IMR-90 (cell line): ENCODE measurements at regions not wholly inside any gene's neighbourhood (a gene's known extent, or its start where the extent isn't known, plus 50 kb on each side); places are given as distances from the start of the nearest gene placed in this dataset.

Source experiments
- ATAC-seq: fragments of 200-7000 bp; cut with Tn5 transposase; 2 replicates; pipeline ENCODE4 v1.9.1; 2020; ENCODE audit warnings: low read depth, mild to moderate bottlenecking, moderate library complexity
- BruUV-seq: library from RNA; stranded (reverse); fragments of 400-500 nt; replicated peaks from 2 replicates; lab custom pipeline; 2021; lab: Mats Ljungman, UMichigan
- CTCF ChIA-PET: fragments of 300-600 bp; formaldehyde crosslinking; extraction: SDS; loops from one replicate; lab custom pipeline; 2021; ENCODE audit warnings: antibody characterized with exemption; lab: Yijun Ruan, JAX
- POLR2A ChIA-PET: fragments of 300-600 bp; sonication (Branson Sonifier 250); formaldehyde crosslinking; loops from one replicate; lab custom pipeline; 2022; ENCODE audit warnings: antibody characterized with exemption; ENCODE audit not compliant: unreplicated experiment; lab: Charles Lee
- DNase-seq: peaks from one replicate; pipeline ENCODE4 v3.0.0; 2013
- H2AFZ ChIP-seq: replicated peaks from 2 replicates; pipeline ENCODE3; 2013; ENCODE audit warnings: low read length, mild to moderate bottlenecking; ENCODE audit not compliant: poor library complexity
- H2AK5ac ChIP-seq: 2 replicates; pipeline ENCODE4 v1.6.1; 2013; ENCODE audit warnings: low read depth, low read length, inconsistent platforms
- H2AK9ac ChIP-seq: replicated peaks from 2 replicates; pipeline ENCODE3; 2013; ENCODE audit warnings: mild to moderate bottlenecking, low read depth, low read length, moderate library complexity; ENCODE audit not compliant: poor library complexity
- H2BK120ac ChIP-seq: 2 replicates; pipeline ENCODE4 v1.6.1; 2013; ENCODE audit warnings: low read depth, low read length, inconsistent platforms
- H2BK15ac ChIP-seq: 3 replicates; pipeline ENCODE4 v1.6.1; 2013; ENCODE audit warnings: low read depth, low read length, inconsistent platforms
- H2BK20ac ChIP-seq: 2 replicates; pipeline ENCODE4 v1.6.1; 2013; ENCODE audit warnings: low read depth, mild to moderate bottlenecking, inconsistent platforms, low read length, moderate library complexity
- H2BK5ac ChIP-seq: 2 replicates; pipeline ENCODE4 v1.6.1; 2013; ENCODE audit warnings: mild to moderate bottlenecking, low read depth, low read length, inconsistent platforms; ENCODE audit not compliant: poor library complexity, severe bottlenecking
- H3K14ac ChIP-seq: replicated peaks from 2 replicates; pipeline ENCODE4 v1.6.1; 2013; ENCODE audit warnings: low read depth, low read length, inconsistent platforms
- H3K18ac ChIP-seq: 2 replicates; pipeline ENCODE4 v1.6.1; 2013; ENCODE audit warnings: low read depth, low read length, control low read depth
- H3K23ac ChIP-seq: 2 replicates; pipeline ENCODE4 v1.6.1; 2013; ENCODE audit warnings: low read depth, low read length, inconsistent platforms
- H3K27ac ChIP-seq: 2 replicates; pipeline ENCODE4 v1.5.1; 2013; ENCODE audit warnings: mild to moderate bottlenecking, control low read depth, low read length; ENCODE audit not compliant: insufficient read depth
- H3K27me3 ChIP-seq: 2 replicates; pipeline ENCODE4 v1.6.1; 2013; ENCODE audit warnings: low read length; ENCODE audit not compliant: control insufficient read depth, insufficient read depth
- H3K36me3 ChIP-seq: 2 replicates; pipeline ENCODE4 v1.6.1; 2013; ENCODE audit warnings: low read length, mixed read lengths; ENCODE audit not compliant: control insufficient read depth, insufficient read depth
- H3K4ac ChIP-seq: 2 replicates; pipeline ENCODE4 v1.6.1; 2013; ENCODE audit warnings: low read depth, low read length, inconsistent platforms
- H3K4me1 ChIP-seq: 2 replicates; pipeline ENCODE4 v1.6.1; 2013; ENCODE audit warnings: low read length, mixed read lengths; ENCODE audit not compliant: control insufficient read depth, insufficient read depth
- H3K4me2 ChIP-seq: 2 replicates; pipeline ENCODE4 v1.6.1; 2013; ENCODE audit warnings: low read depth, mild to moderate bottlenecking, control low read depth, low read length, moderate library complexity
- H3K4me3 ChIP-seq: 2 replicates; pipeline ENCODE4 v1.5.1; 2013; ENCODE audit warnings: low read depth, mild to moderate bottlenecking, control low read depth, low read length, moderate library complexity; ENCODE audit not compliant: insufficient read depth
- H3K56ac ChIP-seq: 2 replicates; pipeline ENCODE4 v1.6.1; 2013; ENCODE audit warnings: low read length, inconsistent platforms; ENCODE audit not compliant: insufficient read depth; ENCODE audit errors: extremely low read depth
- H3K79me1 ChIP-seq, 2 experiments: 2 replicates each; pipeline ENCODE4 v1.6.1; 2013; ENCODE audit warnings: low read length in 2 of 2, inconsistent platforms in 1 of 2, low read depth in 1 of 2
- H3K9ac ChIP-seq: 2 replicates; pipeline ENCODE4 v1.6.1; 2013; ENCODE audit warnings: low read depth, low read length, control low read depth
- H3K9me1 ChIP-seq: 2 replicates; pipeline ENCODE4 v1.6.1; 2013; ENCODE audit warnings: low read length, inconsistent platforms; ENCODE audit not compliant: insufficient read depth
- H3K9me3 ChIP-seq: 2 replicates; pipeline ENCODE4 v1.6.1; 2013; ENCODE audit warnings: low read length; ENCODE audit not compliant: control insufficient read depth, insufficient read depth
- H4K20me1 ChIP-seq: 2 replicates; pipeline ENCODE4 v1.6.1; 2013; ENCODE audit warnings: low read length, inconsistent platforms; ENCODE audit not compliant: insufficient read depth
- H4K5ac ChIP-seq: 2 replicates; pipeline ENCODE4 v1.6.1; 2013; ENCODE audit warnings: mild to moderate bottlenecking, low read depth, low read length, control low read depth
- H4K8ac ChIP-seq, 2 experiments: 2 replicates each; pipeline ENCODE4 v1.6.1; 2013; ENCODE audit warnings: low read depth in 2 of 2, low read length in 2 of 2, control low read depth in 1 of 2, inconsistent platforms in 1 of 2
- H4K91ac ChIP-seq: 2 replicates; pipeline ENCODE4 v1.6.1; 2013; ENCODE audit warnings: low read depth, low read length, inconsistent platforms; ENCODE audit not compliant: insufficient read depth
- BHLHE40 ChIP-seq: fragments of 150-350 bp; IDR thresholded peaks from 2 replicates; pipeline ENCODE4 v1.6.1; 2016; ENCODE audit warnings: mild to moderate bottlenecking, low read depth, low read length
- CEBPB ChIP-seq: IDR thresholded peaks from 2 replicates; pipeline ENCODE4 v1.6.1; 2012; ENCODE audit warnings: low read depth, low read length, improper control_type of control experiment
- CHD1 ChIP-seq: IDR thresholded peaks from 2 replicates; pipeline ENCODE4 v1.6.1; 2012; ENCODE audit warnings: low read depth, low read length, improper control_type of control experiment
- CTCF ChIP-seq: conservative IDR thresholded peaks from 2 replicates; pipeline ENCODE4 v1.5.1; 2012; ENCODE audit warnings: mild to moderate bottlenecking, low read depth, low read length, improper control_type of control experiment
- FOS ChIP-seq: fragments of 150-350 bp; IDR thresholded peaks from 2 replicates; pipeline ENCODE4 v1.6.1; 2016; ENCODE audit warnings: low read depth, low read length
- MAFK ChIP-seq: IDR thresholded peaks from 2 replicates; pipeline ENCODE4 v1.6.1; 2012; ENCODE audit warnings: low read depth, low read length, improper control_type of control experiment
- MAZ ChIP-seq: IDR thresholded peaks from 2 replicates; pipeline ENCODE4 v1.6.1; 2012; ENCODE audit warnings: low read depth, mild to moderate bottlenecking, low read length, improper control_type of control experiment, moderate library complexity, borderline replicate concordance
- NFE2L2 ChIP-seq: fragments of 150-350 bp; IDR thresholded peaks from 2 replicates; pipeline ENCODE4 v1.6.1; 2016; ENCODE audit warnings: low read depth, mild to moderate bottlenecking, low read length
- RAD21 ChIP-seq: IDR thresholded peaks from 2 replicates; pipeline ENCODE4 v1.6.1; 2012; ENCODE audit warnings: low read length, improper control_type of control experiment
- RCOR1 ChIP-seq: IDR thresholded peaks from 2 replicates; pipeline ENCODE4 v1.6.1; 2012; ENCODE audit warnings: mild to moderate bottlenecking, low read length, improper control_type of control experiment; ENCODE audit not compliant: insufficient replicate concordance
- RFX5 ChIP-seq: IDR thresholded peaks from 2 replicates; pipeline ENCODE4 v1.8.0; 2012; ENCODE audit warnings: low read depth, mild to moderate bottlenecking, low read length, moderate library complexity
- SMC3 ChIP-seq: fragments of 150-350 bp; IDR thresholded peaks from 2 replicates; pipeline ENCODE4 v1.6.1; 2016; ENCODE audit warnings: low read depth, mild to moderate bottlenecking, antibody characterized with exemption, low read length, moderate library complexity
- USF2 ChIP-seq: fragments of 150-350 bp; IDR thresholded peaks from 2 replicates; pipeline ENCODE4 v1.6.1; 2017; ENCODE audit warnings: mild to moderate bottlenecking, antibody characterized with exemption, low read length, low read depth
- WGBS, 2 experiments: methylation state at CpG; one replicate each; pipeline versions ENCODE4 v1.1.5 to v1.1.7; 2013; ENCODE audit warnings: missing lambda C conversion rate in 2 of 2; ENCODE audit not compliant: insufficient read length in 1 of 2; ENCODE audit errors: extremely low coverage in 2 of 2; 5-methylcytosine and 5-hydroxymethylcytosine counted together
- dilution Hi-C: fragments of 300-500 bp; cut with HindIII; formaldehyde crosslinking; loops from one replicate; pipeline ENCODE4 v1.14.3; 2018; ENCODE audit warnings: low sequenced_read_pairs; ENCODE audit not compliant: unreplicated experiment
- in situ Hi-C: fragments of 300-500 bp; cut with MboI; formaldehyde crosslinking; loops from 3 replicates; pipeline ENCODE4 v1.14.3; 2019; ENCODE audit warnings: low sequenced_read_pairs, inconsistent platforms, mixed read lengths
- intact Hi-C: fragments of 100-400 bp; cut with micrococcal nuclease; formaldehyde crosslinking; loops from 2 replicates; pipeline ENCODE4 v1.10.0; 2022
- TF ChIP-seq, protein P1 (sequence below): fragments of 150-350 bp; IDR thresholded peaks from 2 replicates; pipeline ENCODE4 v1.6.1; 2016; ENCODE audit warnings: low read depth, mild to moderate bottlenecking, low read length, moderate library complexity, borderline replicate concordance

- intact Hi-C loops, result no loop called here
- DNase-seq, result no peak
- dilution Hi-C loops, result no loop called here
Observed at GRCh38 chr13:39864221-39864620, 208.8 kb downstream of the COG6 start.

More at GRCh38 chr13:39864221-39864620, 208.8 kb downstream of the COG6 start:
- Histone ChIP-seq H4K5ac (no peak overlapping the region), H3K4ac (no peak overlapping the region), H2BK5ac (no peak overlapping the region), H3K79me1 (no peaks in the 10 kb centered on the region), H3K4me1 (no peaks in the 10 kb centered on the region), H2BK20ac (no peak overlapping the region), H4K8ac (no peak overlapping the region), H3K27ac (no peak overlapping the region), H2BK15ac (no peak overlapping the region), H3K36me3 (no peaks in the 10 kb centered on the region), H3K4me3 (no peak overlapping the region), H3K9me1 (no peaks in the 10 kb centered on the region), H3K27me3 (no peaks in the 10 kb centered on the region; the same call in 1 of the 2 replicates), H4K91ac (no peak overlapping the region), H3K9me3 (no peaks in the 10 kb centered on the region), H3K23ac (no peak overlapping the region), H3K4me2 (no peak overlapping the region), H4K20me1 (no peaks in the 10 kb centered on the region), H3K9ac (no peak overlapping the region), H3K18ac (no peak overlapping the region), H3K14ac (no peak overlapping the region), H2BK120ac (no peak overlapping the region), H2AK9ac (no peak overlapping the region), H2AK5ac (no peak overlapping the region), H3K56ac (no peak overlapping the region), H2AFZ (no peak overlapping the region)
- TF ChIP-seq, protein P1, sequence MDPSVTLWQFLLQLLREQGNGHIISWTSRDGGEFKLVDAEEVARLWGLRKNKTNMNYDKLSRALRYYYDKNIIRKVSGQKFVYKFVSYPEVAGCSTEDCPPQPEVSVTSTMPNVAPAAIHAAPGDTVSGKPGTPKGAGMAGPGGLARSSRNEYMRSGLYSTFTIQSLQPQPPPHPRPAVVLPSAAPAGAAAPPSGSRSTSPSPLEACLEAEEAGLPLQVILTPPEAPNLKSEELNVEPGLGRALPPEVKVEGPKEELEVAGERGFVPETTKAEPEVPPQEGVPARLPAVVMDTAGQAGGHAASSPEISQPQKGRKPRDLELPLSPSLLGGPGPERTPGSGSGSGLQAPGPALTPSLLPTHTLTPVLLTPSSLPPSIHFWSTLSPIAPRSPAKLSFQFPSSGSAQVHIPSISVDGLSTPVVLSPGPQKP, result no peak
- TF ChIP-seq CEBPB (no peak), RCOR1 (no peak), USF2 (no peak), BHLHE40 (no peak), MAZ (no peak), SMC3 (no peak), CTCF (no peak), FOS (no peak), RAD21 (no peak), NFE2L2 (no peak), MAFK (no peak), CHD1 (no peak), RFX5 (no peak)
- no TSS peak for BruUV-seq
- no peak for ATAC-seq
- ChIA-PET CTCF (no interaction called here), POLR2A (no interaction called here)
- WGBS, 2 experiments, result 79 to 100% methylated on average over 2 to 3 of the region's 5 CpGs
- in situ Hi-C loops, result no loop called here
